Brain microvascular endothelial cell (primary cell): ENCODE measurements at regions not wholly inside any gene's neighbourhood (a gene's known extent, or its start where the extent isn't known, plus 50 kb on each side); places are given as distances from the start of the nearest gene placed in this dataset.

Experiments used
- DNase-seq: peaks from one replicate; pipeline ENCODE4 v3.0.0-alpha.2; 2020
- H3K27ac ChIP-seq: fragments of 250-450 bp; sonication (Bioruptor Pico); 2 replicates; pipeline ENCODE4 v1.5.1; 2020; ENCODE audit warnings: mild to moderate bottlenecking, moderate library complexity
- H3K27me3 ChIP-seq: fragments of 250-450 bp; sonication (Bioruptor Pico); replicated peaks from 2 replicates; pipeline ENCODE4 v1.5.1; 2020; ENCODE audit warnings: mild to moderate bottlenecking
- H3K36me3 ChIP-seq: fragments of 250-450 bp; sonication (Bioruptor Pico); replicated peaks from 2 replicates; pipeline ENCODE4 v1.5.1; 2020; ENCODE audit warnings: mild to moderate bottlenecking
- H3K4me3 ChIP-seq: 2 replicates; pipeline ENCODE4 v1.5.1; 2011; ENCODE audit warnings: low read depth, mild to moderate bottlenecking, control low read depth, low read length, moderate library complexity
- CTCF ChIP-seq: IDR thresholded peaks from 2 replicates; pipeline ENCODE4 v1.5.1; 2011; ENCODE audit warnings: low read depth, mild to moderate bottlenecking, moderate library complexity, low read length, control low read depth, inconsistent platforms; ENCODE audit errors: missing control alignments
- in situ Hi-C: cut with HindIII; loops from 2 replicates; pipeline ENCODE4 v1.10.0; 2017; ENCODE audit warnings: low sequenced_read_pairs, low pct_ligation_motif_present

- no peak for DNase-seq
- no peak overlapping the region for H3K27ac ChIP-seq
- no peak for TF ChIP-seq CTCF
- H3K27me3 ChIP-seq = no peaks in the 10 kb centered on the region
- no peaks in the 10 kb centered on the region for H3K36me3 ChIP-seq
- in situ Hi-C loops = no loop called here
- no peak overlapping the region for H3K4me3 ChIP-seq
Measured at GRCh38 chr3:22990291-22991200, 212.6 kb upstream of the UBE2E2 start.

- H3K27ac ChIP-seq = no peak overlapping the region
- DNase-seq = no peak
- H3K36me3 ChIP-seq = no peaks in the 10 kb centered on the region
- no peak overlapping the region for H3K4me3 ChIP-seq
- no peak for TF ChIP-seq CTCF
- in situ Hi-C loops = no loop called here
- H3K27me3 ChIP-seq = no peaks in the 10 kb centered on the region
Measured at GRCh38 chr3:22994781-22995180, 208.3 kb upstream of the UBE2E2 start.

- Histone ChIP-seq H3K36me3 (no peaks in the 10 kb centered on the region), H3K27ac (no peak overlapping the region), H3K4me3 (no peak overlapping the region), H3K27me3 (no peaks in the 10 kb centered on the region)
- TF ChIP-seq CTCF = no peak
- in situ Hi-C loops = no loop called here
- no peak for DNase-seq
Measured at GRCh38 chr3:22996920-22997571, 206.1 kb upstream of the UBE2E2 start.

GRCh38 chr3:23000371-23000770, 202.8 kb upstream of the UBE2E2 start:
- in situ Hi-C loops = no loop called here
- Histone ChIP-seq H3K4me3 (no peak overlapping the region), H3K27me3 (no peaks in the 10 kb centered on the region), H3K36me3 (no peaks in the 10 kb centered on the region), H3K27ac (no peak overlapping the region)
- no peak for DNase-seq
- no peak for TF ChIP-seq CTCF

- H3K36me3 ChIP-seq = no peaks in the 10 kb centered on the region
- H3K27ac ChIP-seq = no peak overlapping the region
- H3K4me3 ChIP-seq = no peak overlapping the region
- no peak for TF ChIP-seq CTCF
- in situ Hi-C loops = no loop called here
- H3K27me3 ChIP-seq = no peaks in the 10 kb centered on the region
- no peak for DNase-seq
Measured at GRCh38 chr3:23002151-23002550, 201.0 kb upstream of the UBE2E2 start.
